ENCODE measurements at regions not wholly inside any gene's neighbourhood (a gene's known extent, or its start where the extent isn't known, plus 50 kb on each side); places are given as distances from the start of the nearest gene placed in this dataset.

DNA sequence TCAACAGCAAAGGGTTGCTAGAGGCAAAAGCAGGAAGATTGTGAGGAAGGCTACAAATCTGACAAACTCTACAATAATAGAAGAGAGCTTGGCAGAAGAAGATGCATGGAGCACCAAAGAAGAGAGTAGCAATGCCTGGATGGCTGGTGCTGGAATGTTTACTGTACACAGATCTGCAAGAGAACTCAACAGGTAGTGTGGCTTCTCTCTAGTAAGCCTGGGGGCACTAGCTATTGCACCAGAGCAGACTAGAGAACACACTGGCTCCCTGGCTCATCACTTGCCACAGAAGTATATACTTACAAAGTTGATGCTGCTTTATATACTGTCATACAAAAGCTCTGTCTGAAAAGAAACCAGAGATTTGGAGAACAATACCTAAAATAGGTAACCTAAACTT, 475.0 kb upstream of the NCAM2 start (continued):
- TF ChIP-seq, protein P1, sequence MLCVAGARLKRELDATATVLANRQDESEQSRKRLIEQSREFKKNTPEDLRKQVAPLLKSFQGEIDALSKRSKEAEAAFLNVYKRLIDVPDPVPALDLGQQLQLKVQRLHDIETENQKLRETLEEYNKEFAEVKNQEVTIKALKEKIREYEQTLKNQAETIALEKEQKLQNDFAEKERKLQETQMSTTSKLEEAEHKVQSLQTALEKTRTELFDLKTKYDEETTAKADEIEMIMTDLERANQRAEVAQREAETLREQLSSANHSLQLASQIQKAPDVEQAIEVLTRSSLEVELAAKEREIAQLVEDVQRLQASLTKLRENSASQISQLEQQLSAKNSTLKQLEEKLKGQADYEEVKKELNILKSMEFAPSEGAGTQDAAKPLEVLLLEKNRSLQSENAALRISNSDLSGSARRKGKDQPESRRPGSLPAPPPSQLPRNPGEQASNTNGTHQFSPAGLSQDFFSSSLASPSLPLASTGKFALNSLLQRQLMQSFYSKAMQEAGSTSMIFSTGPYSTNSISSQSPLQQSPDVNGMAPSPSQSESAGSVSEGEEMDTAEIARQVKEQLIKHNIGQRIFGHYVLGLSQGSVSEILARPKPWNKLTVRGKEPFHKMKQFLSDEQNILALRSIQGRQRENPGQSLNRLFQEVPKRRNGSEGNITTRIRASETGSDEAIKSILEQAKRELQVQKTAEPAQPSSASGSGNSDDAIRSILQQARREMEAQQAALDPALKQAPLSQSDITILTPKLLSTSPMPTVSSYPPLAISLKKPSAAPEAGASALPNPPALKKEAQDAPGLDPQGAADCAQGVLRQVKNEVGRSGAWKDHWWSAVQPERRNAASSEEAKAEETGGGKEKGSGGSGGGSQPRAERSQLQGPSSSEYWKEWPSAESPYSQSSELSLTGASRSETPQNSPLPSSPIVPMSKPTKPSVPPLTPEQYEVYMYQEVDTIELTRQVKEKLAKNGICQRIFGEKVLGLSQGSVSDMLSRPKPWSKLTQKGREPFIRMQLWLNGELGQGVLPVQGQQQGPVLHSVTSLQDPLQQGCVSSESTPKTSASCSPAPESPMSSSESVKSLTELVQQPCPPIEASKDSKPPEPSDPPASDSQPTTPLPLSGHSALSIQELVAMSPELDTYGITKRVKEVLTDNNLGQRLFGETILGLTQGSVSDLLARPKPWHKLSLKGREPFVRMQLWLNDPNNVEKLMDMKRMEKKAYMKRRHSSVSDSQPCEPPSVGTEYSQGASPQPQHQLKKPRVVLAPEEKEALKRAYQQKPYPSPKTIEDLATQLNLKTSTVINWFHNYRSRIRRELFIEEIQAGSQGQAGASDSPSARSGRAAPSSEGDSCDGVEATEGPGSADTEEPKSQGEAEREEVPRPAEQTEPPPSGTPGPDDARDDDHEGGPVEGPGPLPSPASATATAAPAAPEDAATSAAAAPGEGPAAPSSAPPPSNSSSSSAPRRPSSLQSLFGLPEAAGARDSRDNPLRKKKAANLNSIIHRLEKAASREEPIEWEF (CRISPR knock-in tag; IDR thresholded peaks at IDR 0.05) = no peak
- TF ChIP-seq SNIP1 (IDR thresholded peaks at IDR 0.05; ENCODE audit: low read depth) (no peak), GATA2 (CRISPR knock-in tag; IDR thresholded peaks at IDR 0.05) (no peak), NFE2 (IDR thresholded peaks at IDR 0.05; ENCODE audit: low read depth) (no peak)
- TF ChIP-seq, protein P2, sequence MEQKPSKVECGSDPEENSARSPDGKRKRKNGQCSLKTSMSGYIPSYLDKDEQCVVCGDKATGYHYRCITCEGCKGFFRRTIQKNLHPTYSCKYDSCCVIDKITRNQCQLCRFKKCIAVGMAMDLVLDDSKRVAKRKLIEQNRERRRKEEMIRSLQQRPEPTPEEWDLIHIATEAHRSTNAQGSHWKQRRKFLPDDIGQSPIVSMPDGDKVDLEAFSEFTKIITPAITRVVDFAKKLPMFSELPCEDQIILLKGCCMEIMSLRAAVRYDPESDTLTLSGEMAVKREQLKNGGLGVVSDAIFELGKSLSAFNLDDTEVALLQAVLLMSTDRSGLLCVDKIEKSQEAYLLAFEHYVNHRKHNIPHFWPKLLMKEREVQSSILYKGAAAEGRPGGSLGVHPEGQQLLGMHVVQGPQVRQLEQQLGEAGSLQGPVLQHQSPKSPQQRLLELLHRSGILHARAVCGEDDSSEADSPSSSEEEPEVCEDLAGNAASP (IDR thresholded peaks at IDR 0.05) = no peak

All from K562 (cell line).